Stimulated activated CD4-positive, alpha-beta T cell treated with anti-CD3 and anti-CD28 coated beads, Interleukin-2, amount 100 ng/mL, for 24 hours (primary cell): ENCODE measurements at regions not wholly inside any gene's neighbourhood (a gene's known extent, or its start where the extent isn't known, plus 50 kb on each side); places are given as distances from the start of the nearest gene placed in this dataset.

Source experiments
- DNase-seq, 2 donors: peaks; one replicate each; pipeline ENCODE4 v3.0.0-alpha.2; 2020

GRCh38 chr6:156027248-156027626 lies 571.6 kb upstream of the NOX3 start:
- DNase-seq, result no peak

GRCh38 chr6:156026486-156027247 lies 571.0 kb upstream of the NOX3 start:
- DNase-seq, result no peak

DNA sequence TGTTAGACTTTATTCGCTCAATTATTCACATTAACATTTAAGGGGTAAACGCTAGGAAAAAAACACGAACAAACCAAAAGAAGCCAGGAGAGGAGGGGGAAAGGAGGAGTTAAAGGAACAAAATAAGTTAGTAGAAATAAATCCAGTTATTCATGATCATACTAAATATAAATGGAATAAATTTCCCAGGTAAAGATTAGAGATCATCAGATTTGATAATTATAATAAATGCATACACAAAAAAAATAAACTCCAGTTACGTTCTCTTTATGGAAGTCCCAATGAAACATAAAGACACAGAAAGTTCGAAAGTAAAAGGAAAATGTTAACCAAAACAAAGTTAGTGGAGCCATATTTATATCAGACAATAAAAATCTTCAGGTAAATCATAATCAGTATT lies 568.7 kb upstream of the NOX3 start:
- DNase-seq, result no peak

- DNase-seq, result no peak
Measured at GRCh38 chr6:156021746-156022396, 566.2 kb upstream of the NOX3 start.

- no peak for DNase-seq
Measured at GRCh38 chr6:156017838-156018237, 562.2 kb upstream of the NOX3 start.

GRCh38 chr6:156016186-156016976 lies 560.7 kb upstream of the NOX3 start:
- no peak for DNase-seq

DNA sequence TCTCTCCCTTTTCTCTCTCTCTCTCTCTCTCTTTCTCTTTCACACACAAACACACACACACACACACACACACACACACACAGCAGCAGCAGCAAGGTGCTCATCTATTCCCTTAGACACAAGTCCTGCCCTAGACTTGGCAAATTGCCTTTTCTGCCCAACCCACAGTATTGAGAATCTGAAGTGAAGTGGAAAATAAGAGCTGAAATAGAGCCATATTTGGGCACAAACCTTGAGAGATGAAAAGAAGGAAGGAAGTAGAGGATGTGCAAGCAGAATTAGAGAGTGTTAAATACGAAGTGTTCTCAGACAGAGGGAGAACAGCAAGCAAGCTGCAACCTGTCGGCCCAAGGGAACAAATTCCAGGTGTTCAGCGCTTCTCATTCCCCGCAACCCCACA lies 557.5 kb upstream of the NOX3 start:
- no peak for DNase-seq

- DNase-seq, result no peak
Measured at GRCh38 chr6:156009656-156010055, 554.0 kb upstream of the NOX3 start.

DNA sequence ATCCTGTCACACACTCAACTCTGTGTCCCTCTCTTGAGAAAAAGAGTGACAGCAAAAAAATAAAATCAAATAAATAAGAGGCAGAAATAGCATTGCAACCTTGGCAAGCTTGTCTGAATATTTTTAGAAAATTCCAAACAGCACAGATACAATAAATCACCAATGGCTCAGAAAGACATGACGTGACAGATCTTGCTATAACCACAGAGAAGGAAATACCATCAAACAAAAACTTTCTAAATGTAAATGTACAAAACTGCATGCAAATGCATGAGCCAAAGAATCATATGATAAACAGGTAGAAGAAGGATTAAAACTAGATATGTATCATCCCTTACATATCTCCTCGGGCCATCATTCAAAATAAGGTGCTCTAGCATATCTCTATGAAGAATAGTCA lies 549.2 kb upstream of the NOX3 start:
- DNase-seq, result no peak

DNA sequence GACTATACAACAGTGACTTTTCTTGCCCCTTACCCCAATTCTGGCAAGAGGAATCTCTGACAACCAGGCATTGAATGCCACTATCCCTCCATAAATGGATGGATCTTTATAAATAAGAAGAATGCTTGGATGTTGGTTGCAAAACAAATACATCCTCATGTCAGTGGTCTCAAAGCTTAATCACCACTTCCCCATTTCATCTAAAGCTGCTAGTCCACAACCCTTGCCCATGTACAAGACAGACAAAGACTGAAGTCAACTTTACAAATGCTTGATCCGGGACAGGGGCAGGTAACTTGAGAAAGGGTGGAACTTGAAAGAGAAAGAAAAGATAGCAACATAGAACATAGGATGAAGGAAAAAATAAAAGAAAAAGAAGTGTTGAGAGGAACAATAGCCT lies 540.5 kb upstream of the NOX3 start:
- no peak for DNase-seq

- no peak for DNase-seq
Measured at GRCh38 chr6:155995281-155995680, 539.6 kb upstream of the NOX3 start.

- no peak for DNase-seq
Measured at GRCh38 chr6:155994086-155994485, 538.4 kb upstream of the NOX3 start.

DNA sequence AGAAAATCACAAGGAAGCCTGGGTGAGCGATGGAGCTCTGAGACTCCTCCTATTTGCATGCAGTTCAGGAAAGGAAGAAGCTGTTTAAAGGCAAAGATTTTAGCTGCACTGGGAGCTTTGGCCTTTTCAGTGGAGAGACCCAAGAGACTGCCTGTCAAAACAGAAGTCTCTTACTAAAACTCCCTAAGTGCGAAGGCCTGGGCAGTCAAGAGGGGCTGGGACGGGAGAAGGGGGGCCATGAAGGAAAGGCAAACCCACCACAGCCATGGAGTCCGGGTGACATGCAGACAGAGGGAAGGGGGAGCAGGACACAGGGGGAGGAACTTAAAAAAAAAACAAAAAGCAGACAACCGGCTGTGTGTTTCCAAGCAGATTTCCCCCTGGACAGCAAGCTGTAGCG lies 537.6 kb upstream of the NOX3 start:
- no peak for DNase-seq

DNA sequence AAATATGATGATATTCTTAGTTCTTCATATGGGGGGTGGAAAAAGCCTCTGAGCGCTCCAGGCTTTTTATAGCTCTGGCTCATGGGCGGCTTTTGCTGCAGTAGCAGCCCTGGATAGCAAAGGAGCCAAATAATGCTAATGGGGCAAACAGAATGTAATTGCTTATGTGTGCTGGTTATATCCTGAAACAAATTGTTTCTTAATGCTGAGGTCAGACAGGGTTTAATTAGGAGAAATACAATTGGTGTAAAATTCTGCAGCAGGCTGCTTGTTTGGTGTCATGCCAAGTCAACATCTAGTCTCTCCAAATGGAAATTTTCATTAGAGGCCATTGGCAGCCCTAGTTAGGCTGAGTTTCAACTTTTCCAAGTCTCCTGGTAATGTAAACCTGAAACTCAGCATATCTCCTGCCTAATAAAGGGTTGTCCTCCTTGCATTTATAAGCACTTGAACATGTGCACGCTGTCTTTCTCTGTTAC lies 530.1 kb upstream of the NOX3 start:
- DNase-seq, result no peak

DNA sequence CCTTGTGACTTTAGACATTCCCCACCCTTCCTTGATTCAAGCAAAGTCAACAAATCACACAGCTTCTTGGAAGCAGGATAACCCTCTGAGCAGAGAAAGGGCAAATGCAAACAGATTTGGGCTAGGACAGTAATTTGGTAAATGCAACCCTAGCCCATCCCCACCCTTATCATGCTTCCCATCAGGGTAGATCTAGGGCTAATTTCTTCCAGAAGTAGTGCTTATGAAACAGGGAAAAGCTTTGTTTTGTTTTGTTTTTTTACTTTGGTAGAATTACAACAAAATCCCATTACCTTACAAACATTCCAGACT lies 525.1 kb upstream of the NOX3 start:
- DNase-seq, result no peak

- DNase-seq, result no peak
Measured at GRCh38 chr6:155980014-155980767, 524.6 kb upstream of the NOX3 start.

GRCh38 chr6:155975506-155975905 lies 519.9 kb upstream of the NOX3 start:
- no peak for DNase-seq

DNA sequence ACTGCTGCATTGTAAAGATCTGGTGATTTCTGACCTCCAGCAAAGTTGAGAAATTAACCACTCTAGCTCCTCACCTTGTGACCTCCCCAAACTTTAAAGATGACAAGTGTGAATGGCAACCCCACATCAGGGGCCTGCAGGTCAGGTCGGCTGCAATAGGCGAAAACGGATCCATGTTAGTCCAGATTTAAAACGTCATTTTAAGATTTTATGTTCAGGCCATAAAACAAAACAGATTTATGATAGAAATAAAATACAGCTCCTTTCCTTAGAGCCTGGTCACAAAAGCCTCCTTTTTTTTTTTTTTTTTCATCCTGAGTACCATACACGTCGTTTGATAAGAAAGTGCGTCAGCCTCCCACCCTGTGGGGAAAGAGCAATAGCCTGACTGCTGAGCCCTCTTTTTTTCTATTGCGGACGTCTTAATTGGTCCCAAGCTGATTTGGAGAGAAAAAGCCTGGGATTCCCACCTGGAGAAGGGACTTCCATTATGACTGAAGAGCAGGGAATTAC lies 519.2 kb upstream of the NOX3 start:
- DNase-seq, result no peak

DNA sequence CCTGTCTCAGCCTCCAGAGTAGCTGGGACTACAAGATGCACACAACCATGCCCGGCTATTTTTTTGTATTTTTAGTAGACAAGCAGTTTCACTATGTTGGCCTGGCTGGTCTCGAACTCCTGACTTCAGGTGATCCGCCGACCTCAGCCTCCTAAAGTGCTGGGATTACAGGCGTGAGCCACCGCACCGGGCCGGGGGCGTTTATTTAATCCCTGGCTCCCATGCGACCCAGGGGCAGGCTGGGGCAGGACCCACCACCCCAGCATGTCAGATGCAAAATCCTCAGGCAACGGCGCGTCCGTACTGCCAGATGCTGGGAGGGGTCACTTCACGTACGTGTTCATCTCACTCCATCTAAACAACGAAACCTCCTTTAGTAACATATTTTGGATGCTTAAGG lies 518.7 kb upstream of the NOX3 start:
- DNase-seq, result no peak

DNA sequence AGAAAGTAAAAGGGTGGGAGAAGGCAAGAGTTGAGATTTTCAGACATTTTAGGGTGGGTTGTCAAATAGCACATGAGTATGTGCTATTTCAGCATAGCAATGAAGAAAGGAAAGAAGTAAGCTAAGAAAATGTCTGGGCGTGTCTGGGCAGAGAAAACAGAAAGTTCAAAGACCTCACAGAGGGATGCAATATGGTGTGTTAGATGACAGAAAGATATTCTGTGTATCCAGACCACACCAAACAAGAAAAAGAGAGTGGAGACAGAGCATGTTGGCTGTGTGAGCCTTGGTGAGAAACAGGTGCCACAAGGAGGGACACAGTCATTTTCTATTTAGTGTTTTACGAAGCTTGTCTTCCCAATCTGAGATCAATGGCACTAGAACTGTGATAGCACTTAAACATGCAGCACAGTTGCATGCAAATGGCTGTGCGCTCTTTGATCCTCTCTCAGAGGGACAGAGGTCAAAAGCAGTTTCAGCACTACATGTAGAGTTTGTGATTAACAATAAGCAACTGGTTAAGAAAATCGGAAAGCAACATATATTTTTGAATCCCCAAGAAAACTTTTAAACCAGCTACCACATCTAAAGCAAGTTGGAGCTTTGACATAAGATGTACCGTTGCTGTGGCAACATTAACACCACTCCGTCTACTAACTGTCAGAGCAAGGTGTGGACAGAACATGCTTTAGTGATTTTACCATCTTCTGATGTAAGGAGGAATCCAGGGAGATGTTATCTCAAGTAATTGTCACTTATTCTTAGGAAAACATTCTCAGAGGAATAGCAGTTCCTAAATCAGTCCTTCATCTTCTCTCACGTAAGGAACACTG lies 515.5 kb upstream of the NOX3 start:
- no peak for DNase-seq

DNA sequence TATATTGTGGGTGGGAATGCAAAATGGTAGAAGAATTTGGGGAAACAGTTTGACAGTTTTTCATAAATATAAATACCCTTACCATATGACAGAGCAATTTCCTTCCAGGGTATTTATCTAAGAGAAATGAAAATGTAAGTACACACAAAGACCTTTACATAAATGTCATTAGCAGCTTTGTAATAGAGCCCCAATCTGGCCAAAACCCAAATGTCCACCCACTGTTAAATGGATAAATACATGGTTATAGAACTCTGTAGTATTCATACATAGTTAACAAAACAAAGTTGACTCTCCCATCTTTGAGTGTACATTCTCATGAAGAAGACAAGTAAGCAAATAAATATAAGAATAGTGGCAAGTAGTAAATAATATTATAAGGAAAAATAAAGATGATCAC lies 514.8 kb upstream of the NOX3 start:
- no peak for DNase-seq

GRCh38 chr6:155968921-155969320 lies 513.3 kb upstream of the NOX3 start:
- no peak for DNase-seq
